B cell (primary cell): ENCODE measurements at regions not wholly inside any gene's neighbourhood (a gene's known extent, or its start where the extent isn't known, plus 50 kb on each side); places are given as distances from the start of the nearest gene placed in this dataset.

Experiments
- ATAC-seq: fragments of 200-7000 bp; cut with Tn5 transposase; one replicate; pipeline ENCODE4 v1.10.0; 2021; ENCODE audit warnings: low read depth, mild to moderate bottlenecking, moderate number of reproducible peaks, moderate library complexity
- CTCF ChIA-PET: fragments of 350-600 bp; sonication (Branson Sonifier 250); formaldehyde crosslinking; loops from one replicate; lab custom pipeline; 2021; ENCODE audit warnings: antibody characterized with exemption, inconsistent platforms; lab: Charles Lee
- POLR2A ChIA-PET: fragments of 350-600 bp; sonication (Branson Sonifier 250); formaldehyde crosslinking; loops from one replicate; lab custom pipeline; 2021; ENCODE audit warnings: antibody characterized with exemption; lab: Charles Lee
- DNase-seq: peaks from one replicate; pipeline ENCODE4 v3.0.0; 2013
- H2AFZ ChIP-seq: 2 replicates; pipeline ENCODE4 v1.6.1; 2012; ENCODE audit warnings: mild to moderate bottlenecking, low read depth, low read length; ENCODE audit not compliant: insufficient read depth, poor library complexity, severe bottlenecking
- H3K27ac ChIP-seq, 2 donors: 1 replicate in 1 of 2; 2 replicates in 1 of 2; pipeline ENCODE4 v1.5.1; 2012 to 2013; ENCODE audit warnings: low read length in 2 of 2, mild to moderate bottlenecking in 2 of 2, moderate library complexity in 1 of 2
- H3K27me3 ChIP-seq, 4 experiments: fragments of 200-600 bp in 1 of 4; sonication (generic) in 1 of 4; replicated peaks in 1 of 4; 1 replicate in 2 of 4; 2 replicates in 2 of 4; pipeline versions ENCODE4 v1.6.1 to v1.7.0; 2013 to 2016; ENCODE audit warnings: low read length in 3 of 4, mild to moderate bottlenecking in 2 of 4, mixed read lengths in 1 of 4, moderate library complexity in 1 of 4; ENCODE audit not compliant: insufficient read depth in 4 of 4, control insufficient read depth in 3 of 4; ENCODE audit errors: control extremely low read depth in 1 of 4
- H3K36me3 ChIP-seq, 2 experiments: replicated peaks in 1 of 2; 1 replicate in 1 of 2; 2 replicates in 1 of 2; pipeline versions ENCODE4 v1.6.1 to v1.7.1; 2013; ENCODE audit warnings: low read length in 1 of 2; ENCODE audit not compliant: insufficient read depth in 2 of 2, control insufficient read depth in 1 of 2; ENCODE audit errors: control extremely low read depth in 1 of 2, extremely low read depth in 1 of 2
- H3K4me1 ChIP-seq, 2 donors: fragments of 200-600 bp in 1 of 2; sonication (generic) in 1 of 2; 1 replicate in 1 of 2; 2 replicates in 1 of 2; pipeline versions ENCODE4 v1.5.1 to v1.6.1; 2013 to 2017; ENCODE audit warnings: low read length in 2 of 2; ENCODE audit not compliant: control insufficient read depth in 2 of 2, insufficient read depth in 2 of 2
- H3K4me2 ChIP-seq: replicated peaks from 2 replicates; pipeline ENCODE3; 2012; ENCODE audit warnings: mild to moderate bottlenecking, low read depth, low read length; ENCODE audit not compliant: poor library complexity, severe bottlenecking
- H3K4me3 ChIP-seq, 5 experiments: fragments of 200-600 bp in 1 of 5; sonication (generic) in 1 of 5; 1 replicate in 3 of 5; 2 replicates in 2 of 5; pipeline versions ENCODE4 v1.5.1 to v1.7.0; 2011 to 2016; ENCODE audit warnings: low read length in 4 of 5, mild to moderate bottlenecking in 4 of 5, low read depth in 2 of 5, control low read depth in 1 of 5, moderate library complexity in 1 of 5; ENCODE audit not compliant: insufficient read depth in 1 of 5; ENCODE audit errors: control extremely low read depth in 1 of 5, extremely low read depth in 1 of 5
- H3K79me2 ChIP-seq: fragments of 200-600 bp; sonication (generic); one replicate; pipeline ENCODE4 v1.6.0; 2016; ENCODE audit warnings: low read length; ENCODE audit not compliant: control insufficient read depth, insufficient read depth
- H3K9ac ChIP-seq: fragments of 200-600 bp; sonication (generic); 2 replicates; pipeline ENCODE4 v1.6.1; 2017; ENCODE audit warnings: mild to moderate bottlenecking, low read length, moderate library complexity
- H3K9me3 ChIP-seq, 3 donors: one replicate each; pipeline versions ENCODE4 v1.6.1 to v1.7.1; 2013; ENCODE audit warnings: low read length in 2 of 3; ENCODE audit not compliant: control insufficient read depth in 2 of 3, insufficient read depth in 1 of 3; ENCODE audit errors: control extremely low read depth in 1 of 3
- H4K20me1 ChIP-seq: 2 replicates; pipeline ENCODE4 v1.6.0; 2012; ENCODE audit warnings: mild to moderate bottlenecking, low read length; ENCODE audit not compliant: insufficient read depth, control insufficient read depth, poor library complexity, severe bottlenecking
- H3K27ac Mint-ChIP-seq: one replicate; pipeline ENCODE4 v1.8.0; 2021; ENCODE audit warnings: mixed read lengths
- H3K27me3 Mint-ChIP-seq: one replicate; pipeline ENCODE4 v1.8.0; 2021; ENCODE audit warnings: mixed read lengths
- H3K4me1 Mint-ChIP-seq: one replicate; pipeline ENCODE4 v1.8.0; 2021; ENCODE audit warnings: mixed read lengths
- H3K4me3 Mint-ChIP-seq: one replicate; pipeline ENCODE4 v1.8.0; 2021; ENCODE audit warnings: mixed read lengths
- H3K9me3 Mint-ChIP-seq: one replicate; pipeline ENCODE4 v1.8.0; 2022; ENCODE audit warnings: mixed read lengths; ENCODE audit not compliant: insufficient read depth
- EZH2 ChIP-seq: IDR thresholded peaks from 2 replicates; pipeline ENCODE4 v1.6.1; 2012; ENCODE audit warnings: borderline replicate concordance, low read depth, mild to moderate bottlenecking, moderate library complexity, low read length; ENCODE audit not compliant: insufficient read depth, poor library complexity, severe bottlenecking
- WGBS: methylation state at CpG from one replicate; pipeline ENCODE4 v1.1.5; 2013; ENCODE audit warnings: missing lambda C conversion rate; ENCODE audit not compliant: insufficient coverage; 5-methylcytosine and 5-hydroxymethylcytosine counted together
- intact Hi-C: fragments of 100-400 bp; cut with micrococcal nuclease; formaldehyde crosslinking; loops from one replicate; pipeline ENCODE4 v1.10.0; 2022
- TF ChIP-seq, protein P1 (sequence below): fragments of 200-600 bp; IDR thresholded peaks from one replicate; pipeline ENCODE4 v1.8.0; 2022; ENCODE audit warnings: antibody characterized with exemption, mild to moderate bottlenecking

DNA sequence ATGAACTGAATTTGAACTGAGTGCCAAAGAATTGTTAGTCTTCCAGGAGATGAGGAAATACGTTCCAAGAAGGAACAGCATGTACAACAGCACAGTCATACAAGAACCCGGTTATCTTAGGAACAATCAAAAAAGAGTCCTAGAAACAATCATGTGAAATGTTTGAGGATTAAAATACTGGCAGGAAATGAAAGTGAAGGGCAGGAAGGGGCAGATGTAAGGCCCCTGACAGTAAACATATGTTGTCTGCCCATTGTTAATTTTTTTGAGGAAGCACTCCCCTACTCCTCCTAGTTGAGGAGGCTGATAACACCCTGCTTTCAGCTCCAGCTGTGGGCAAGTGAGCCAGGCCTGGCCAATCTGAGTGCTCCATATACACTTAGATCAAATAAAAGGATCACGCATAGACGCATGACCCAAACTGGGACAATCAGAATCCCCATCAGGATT lies 220.9 kb downstream of the HACE1 start:
- CTCF ChIA-PET, result no interaction called here
- no peaks in the 10 kb centered on the region for H3K27me3 Mint-ChIP-seq
- no peak for ATAC-seq
- intact Hi-C loops, result no loop called here
- POLR2A ChIA-PET, result no interaction called here
- Histone ChIP-seq H3K27ac (no peak overlapping the region), H3K36me3 (no peaks in the 10 kb centered on the region), H4K20me1 (no peaks in the 10 kb centered on the region), H3K27me3 (no peaks in the 10 kb centered on the region), H3K4me3 (no peak overlapping the region), H3K9ac (no peak overlapping the region), H3K4me2 (no peak overlapping the region), H3K9me3 (peaks cover 0 to 1% (median 0%) of the 10 kb centered on the region in 3 donors), H3K79me2 (no peaks in the 10 kb centered on the region), H2AFZ (no peak overlapping the region), H3K4me1 (peaks cover 6 to 8% of the 10 kb centered on the region in 2 donors)
- TF ChIP-seq EZH2, result no peak
- H3K27ac Mint-ChIP-seq, result no peak overlapping the region
- H3K4me3 Mint-ChIP-seq, result no peak overlapping the region
- 85% methylated on average over 2 of the region's 4 CpGs for WGBS
- no peaks in the 10 kb centered on the region for H3K9me3 Mint-ChIP-seq
- no peak for DNase-seq
- peaks cover 17% of the 10 kb centered on the region for H3K4me1 Mint-ChIP-seq

DNA sequence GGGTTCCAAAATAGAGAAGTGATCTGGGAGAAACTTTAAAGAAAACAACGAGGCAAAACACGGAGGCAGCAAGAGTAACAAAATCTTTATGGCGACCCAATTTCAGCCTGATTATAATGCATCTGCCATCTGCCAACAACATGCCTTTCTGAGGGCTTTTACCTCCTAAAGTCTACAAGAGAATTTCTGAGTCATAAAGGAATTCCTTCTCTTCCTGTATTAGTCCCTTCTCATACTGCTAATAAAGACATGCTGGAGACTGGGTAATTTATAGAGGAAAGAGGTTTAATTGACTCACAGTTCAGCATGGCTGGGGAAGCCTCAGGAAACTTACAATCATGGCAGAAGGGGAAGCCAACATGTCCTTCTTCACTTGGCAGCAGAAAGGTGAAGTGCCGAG lies 226.6 kb downstream of the HACE1 start:
- Histone ChIP-seq H3K79me2 (no peaks in the 10 kb centered on the region), H3K4me3 (no peak overlapping the region), H3K27me3 (no peaks in the 10 kb centered on the region), H3K4me1 (no peaks in the 10 kb centered on the region), H3K27ac (no peak overlapping the region), H3K9ac (no peak overlapping the region), H3K36me3 (no peaks in the 10 kb centered on the region), H4K20me1 (no peaks in the 10 kb centered on the region), H3K4me2 (no peak overlapping the region), H2AFZ (no peak overlapping the region), H3K9me3 (peaks cover 0 to 1% (median 0%) of the 10 kb centered on the region in 3 donors)
- TF ChIP-seq, protein P1, sequence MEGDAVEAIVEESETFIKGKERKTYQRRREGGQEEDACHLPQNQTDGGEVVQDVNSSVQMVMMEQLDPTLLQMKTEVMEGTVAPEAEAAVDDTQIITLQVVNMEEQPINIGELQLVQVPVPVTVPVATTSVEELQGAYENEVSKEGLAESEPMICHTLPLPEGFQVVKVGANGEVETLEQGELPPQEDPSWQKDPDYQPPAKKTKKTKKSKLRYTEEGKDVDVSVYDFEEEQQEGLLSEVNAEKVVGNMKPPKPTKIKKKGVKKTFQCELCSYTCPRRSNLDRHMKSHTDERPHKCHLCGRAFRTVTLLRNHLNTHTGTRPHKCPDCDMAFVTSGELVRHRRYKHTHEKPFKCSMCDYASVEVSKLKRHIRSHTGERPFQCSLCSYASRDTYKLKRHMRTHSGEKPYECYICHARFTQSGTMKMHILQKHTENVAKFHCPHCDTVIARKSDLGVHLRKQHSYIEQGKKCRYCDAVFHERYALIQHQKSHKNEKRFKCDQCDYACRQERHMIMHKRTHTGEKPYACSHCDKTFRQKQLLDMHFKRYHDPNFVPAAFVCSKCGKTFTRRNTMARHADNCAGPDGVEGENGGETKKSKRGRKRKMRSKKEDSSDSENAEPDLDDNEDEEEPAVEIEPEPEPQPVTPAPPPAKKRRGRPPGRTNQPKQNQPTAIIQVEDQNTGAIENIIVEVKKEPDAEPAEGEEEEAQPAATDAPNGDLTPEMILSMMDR, result no peak
- no peak for TF ChIP-seq EZH2
- DNase-seq, result no peak
- no peaks in the 10 kb centered on the region for H3K27me3 Mint-ChIP-seq
- no peaks in the 10 kb centered on the region for H3K4me1 Mint-ChIP-seq
- ChIA-PET CTCF (no interaction called here), POLR2A (no interaction called here)
- intact Hi-C loops, result no loop called here
- WGBS, result 90% methylated on average over 2 of the region's 4 CpGs
- H3K9me3 Mint-ChIP-seq, result no peaks in the 10 kb centered on the region
- no peak for ATAC-seq
- no peak overlapping the region for H3K27ac Mint-ChIP-seq
- H3K4me3 Mint-ChIP-seq, result no peak overlapping the region
